GM12878 (cell line): ENCODE measurements at regions not wholly inside any gene's neighbourhood (a gene's known extent, or its start where the extent isn't known, plus 50 kb on each side); places are given as distances from the start of the nearest gene placed in this dataset.

ENCODE experiments used
- ATF7 ChIP-seq: fragments of 450-650 bp; IDR thresholded peaks from 2 replicates; pipeline ENCODE4 v1.6.1; 2016; ENCODE audit warnings: low read depth, mild to moderate bottlenecking
- CBFB ChIP-seq: IDR thresholded peaks from 2 replicates; pipeline ENCODE4 v1.6.1; 2016; ENCODE audit warnings: antibody characterized with exemption, low read depth
- E2F4 ChIP-seq: IDR thresholded peaks from 2 replicates; pipeline ENCODE4 v1.6.1; 2012; ENCODE audit warnings: low read depth, low read length, improper control_type of control experiment
- FOXM1 ChIP-seq: IDR thresholded peaks from 2 replicates; pipeline ENCODE4 v1.6.1; 2012; ENCODE audit warnings: low read depth, mild to moderate bottlenecking, inconsistent platforms, low read length, moderate library complexity
- HCFC1 ChIP-seq: fragments of 150-350 bp; IDR thresholded peaks from 2 replicates; pipeline ENCODE4 v1.6.1; 2014; ENCODE audit warnings: low read length
- IKZF2 ChIP-seq, 2 experiments: fragments of 450-650 bp; IDR thresholded peaks; 2 replicates each; pipeline ENCODE4 v1.6.1; 2017; ENCODE audit warnings: mild to moderate bottlenecking in 2 of 2, moderate library complexity in 2 of 2
- NR2C1 ChIP-seq: fragments of 450-650 bp; IDR thresholded peaks from 2 replicates; pipeline ENCODE4 v1.6.1; 2017; ENCODE audit warnings: antibody characterized with exemption, mild to moderate bottlenecking, moderate library complexity
- POLR2AphosphoS5 ChIP-seq: IDR thresholded peaks from 2 replicates; pipeline ENCODE4 v1.6.1; 2011; ENCODE audit warnings: mild to moderate bottlenecking, low read length, inconsistent platforms
- STAT1 ChIP-seq: fragments of 450-650 bp; conservative IDR thresholded peaks from 2 replicates; pipeline ENCODE4 v1.6.1; 2014; ENCODE audit warnings: antibody characterized with exemption, mild to moderate bottlenecking
- TCF7 ChIP-seq: IDR thresholded peaks from 2 replicates; pipeline ENCODE4 v1.6.1; 2014; ENCODE audit warnings: antibody characterized with exemption, borderline replicate concordance
- TF ChIP-seq, protein P1 (sequence below): IDR thresholded peaks from 2 replicates; pipeline ENCODE4 v1.6.1; 2012; ENCODE audit warnings: low read length, inconsistent platforms
- TF ChIP-seq, protein P2 (sequence below): fragments of 450-650 bp; IDR thresholded peaks from 2 replicates; pipeline ENCODE4 v1.6.1; 2016; ENCODE audit warnings: mild to moderate bottlenecking

DNA sequence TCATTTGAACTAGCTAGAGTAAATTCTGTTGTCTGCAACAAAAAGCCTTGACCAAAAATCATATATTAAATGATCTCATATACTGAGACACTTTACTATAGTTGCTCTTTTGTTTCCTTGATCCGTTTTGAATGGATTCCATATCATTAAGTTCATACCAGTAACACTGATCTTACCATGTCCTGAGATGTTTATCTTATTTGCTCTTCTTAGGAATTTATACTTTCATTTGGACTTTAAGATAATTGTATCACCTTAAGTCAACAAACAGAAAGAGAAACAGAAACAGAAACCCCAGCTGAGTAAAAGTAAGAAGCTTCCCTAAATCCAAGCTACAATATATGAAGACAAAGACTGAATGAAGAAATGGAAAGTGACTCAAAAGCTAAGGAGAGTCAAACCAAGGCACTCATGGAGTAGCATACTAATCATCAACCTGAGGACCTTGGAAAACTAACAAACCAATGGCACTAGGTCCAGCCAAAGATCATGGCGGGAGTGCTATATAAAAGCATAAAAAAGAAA, 106.5 kb upstream of the COX10 start (continued):
- no peak for TF ChIP-seq E2F4
- no peak for TF ChIP-seq TCF7
- no peak for TF ChIP-seq CBFB
- TF ChIP-seq, protein P1, sequence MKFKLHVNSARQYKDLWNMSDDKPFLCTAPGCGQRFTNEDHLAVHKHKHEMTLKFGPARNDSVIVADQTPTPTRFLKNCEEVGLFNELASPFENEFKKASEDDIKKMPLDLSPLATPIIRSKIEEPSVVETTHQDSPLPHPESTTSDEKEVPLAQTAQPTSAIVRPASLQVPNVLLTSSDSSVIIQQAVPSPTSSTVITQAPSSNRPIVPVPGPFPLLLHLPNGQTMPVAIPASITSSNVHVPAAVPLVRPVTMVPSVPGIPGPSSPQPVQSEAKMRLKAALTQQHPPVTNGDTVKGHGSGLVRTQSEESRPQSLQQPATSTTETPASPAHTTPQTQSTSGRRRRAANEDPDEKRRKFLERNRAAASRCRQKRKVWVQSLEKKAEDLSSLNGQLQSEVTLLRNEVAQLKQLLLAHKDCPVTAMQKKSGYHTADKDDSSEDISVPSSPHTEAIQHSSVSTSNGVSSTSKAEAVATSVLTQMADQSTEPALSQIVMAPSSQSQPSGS, result no peak
- TF ChIP-seq POLR2AphosphoS5, result no peak
- TF ChIP-seq STAT1, result no peak
- TF ChIP-seq, protein P2, sequence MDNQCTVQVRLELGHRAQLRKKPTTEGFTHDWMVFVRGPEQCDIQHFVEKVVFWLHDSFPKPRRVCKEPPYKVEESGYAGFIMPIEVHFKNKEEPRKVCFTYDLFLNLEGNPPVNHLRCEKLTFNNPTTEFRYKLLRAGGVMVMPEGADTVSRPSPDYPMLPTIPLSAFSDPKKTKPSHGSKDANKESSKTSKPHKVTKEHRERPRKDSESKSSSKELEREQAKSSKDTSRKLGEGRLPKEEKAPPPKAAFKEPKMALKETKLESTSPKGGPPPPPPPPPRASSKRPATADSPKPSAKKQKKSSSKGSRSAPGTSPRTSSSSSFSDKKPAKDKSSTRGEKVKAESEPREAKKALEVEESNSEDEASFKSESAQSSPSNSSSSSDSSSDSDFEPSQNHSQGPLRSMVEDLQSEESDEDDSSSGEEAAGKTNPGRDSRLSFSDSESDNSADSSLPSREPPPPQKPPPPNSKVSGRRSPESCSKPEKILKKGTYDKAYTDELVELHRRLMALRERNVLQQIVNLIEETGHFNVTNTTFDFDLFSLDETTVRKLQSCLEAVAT, result no peak
- no peak for TF ChIP-seq HCFC1
- no peak for TF ChIP-seq ATF7
- TF ChIP-seq IKZF2 (IDR thresholded peaks at IDR 0.05), result no peak
- no peak for TF ChIP-seq FOXM1
- TF ChIP-seq NR2C1, result no peak
